LNCAP (cell line): ENCODE measurements at regions not wholly inside any gene's neighbourhood (a gene's known extent, or its start where the extent isn't known, plus 50 kb on each side); places are given as distances from the start of the nearest gene placed in this dataset.

Experiments
- CTCF ChIP-seq: fragments of 450-650 bp; IDR thresholded peaks from 2 replicates; pipeline ENCODE4 v1.5.1; 2017; ENCODE audit warnings: mild to moderate bottlenecking

- TF ChIP-seq CTCF, result no peak
Measured at GRCh38 chr21:27369234-27369633, 402.3 kb upstream of the ADAMTS5 start.

GRCh38 chr21:27366646-27367235, 399.9 kb upstream of the ADAMTS5 start:
- no peak for TF ChIP-seq CTCF

- no peak for TF ChIP-seq CTCF
Measured at GRCh38 chr21:27366036-27366435, 399.1 kb upstream of the ADAMTS5 start.

GRCh38 chr21:27365394-27365793, 398.5 kb upstream of the ADAMTS5 start:
- TF ChIP-seq CTCF, result no peak

GRCh38 chr21:27363719-27364477, 397.0 kb upstream of the ADAMTS5 start:
- no peak for TF ChIP-seq CTCF

- peak; percentile 37; the same call in 1 of the 2 replicates for TF ChIP-seq CTCF
Measured at GRCh38 chr21:27362249-27362648, 395.4 kb upstream of the ADAMTS5 start.

GRCh38 chr21:27359141-27359540, 392.3 kb upstream of the ADAMTS5 start:
- no peak for TF ChIP-seq CTCF
